ENCODE measurements at regions not wholly inside any gene's neighbourhood (a gene's known extent, or its start where the extent isn't known, plus 50 kb on each side); places are given as distances from the start of the nearest gene placed in this dataset.

GRCh38 chr2:234302664-234302991 is 194.3 kb downstream of the ARL4C start:
- TF ChIP-seq CTCF (conservative IDR thresholded peaks at IDR 0.05 in 1 of 2, IDR thresholded peaks at IDR 0.05 in 1 of 2; ENCODE audit: low read depth in 1 of 2, low read length in 2 of 2): no peak
- TF ChIP-seq EZH2 (IDR thresholded peaks at IDR 0.05; ENCODE audit: low read length, missing control alignments): no peak

Measured in fibroblast of lung (primary cell).